ENCODE measurements at regions not wholly inside any gene's neighbourhood (a gene's known extent, or its start where the extent isn't known, plus 50 kb on each side); places are given as distances from the start of the nearest gene placed in this dataset.
"Not testable (repeated sequence)": the region's sequence is repeated elsewhere in the genome, so short reads cannot be mapped to it uniquely, and the experiment has no call there.

DNA sequence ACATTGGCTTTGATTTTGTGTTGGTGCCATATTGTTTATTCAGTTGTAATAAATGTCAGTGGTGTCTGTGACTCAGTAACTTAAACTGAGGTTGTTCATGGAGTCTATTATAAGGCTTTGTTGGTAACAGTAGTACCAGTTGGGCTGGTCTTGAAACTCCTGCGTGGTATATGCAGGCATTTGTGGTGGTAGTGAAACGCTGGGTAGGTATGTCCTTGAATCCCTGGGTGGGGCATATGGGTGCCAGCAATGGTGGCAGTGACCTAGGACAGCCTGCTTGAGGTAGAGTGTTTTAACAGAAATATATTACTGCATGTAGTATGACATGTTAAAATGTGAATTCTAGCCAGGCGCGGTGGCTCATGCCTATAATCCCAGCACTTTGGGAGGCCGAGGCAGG lies 1058.5 kb upstream of the SEMA6A start:
- no peak for DNase-seq (ENCODE audit: low spot score)

DNA sequence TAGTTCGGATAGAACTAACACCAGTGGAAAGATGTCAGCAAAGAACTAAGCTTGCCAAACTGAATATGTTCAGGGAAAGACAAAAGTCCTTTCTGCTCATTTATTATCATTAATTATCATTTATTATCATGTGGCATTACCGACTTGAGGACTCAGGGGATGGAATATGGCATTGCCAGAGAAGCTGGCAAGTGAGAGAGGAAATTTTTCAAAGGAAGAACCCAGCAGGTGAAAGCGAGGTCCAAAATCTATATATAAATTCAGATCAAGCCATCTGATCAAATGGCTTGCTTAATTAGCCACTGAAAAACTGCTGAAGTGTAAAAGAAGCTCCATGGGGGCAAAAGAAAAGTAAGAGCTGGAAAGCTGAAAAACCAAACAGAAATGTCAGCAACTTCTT lies 1049.6 kb upstream of the SEMA6A start:
- no peak for DNase-seq (ENCODE audit: low spot score)

DNA sequence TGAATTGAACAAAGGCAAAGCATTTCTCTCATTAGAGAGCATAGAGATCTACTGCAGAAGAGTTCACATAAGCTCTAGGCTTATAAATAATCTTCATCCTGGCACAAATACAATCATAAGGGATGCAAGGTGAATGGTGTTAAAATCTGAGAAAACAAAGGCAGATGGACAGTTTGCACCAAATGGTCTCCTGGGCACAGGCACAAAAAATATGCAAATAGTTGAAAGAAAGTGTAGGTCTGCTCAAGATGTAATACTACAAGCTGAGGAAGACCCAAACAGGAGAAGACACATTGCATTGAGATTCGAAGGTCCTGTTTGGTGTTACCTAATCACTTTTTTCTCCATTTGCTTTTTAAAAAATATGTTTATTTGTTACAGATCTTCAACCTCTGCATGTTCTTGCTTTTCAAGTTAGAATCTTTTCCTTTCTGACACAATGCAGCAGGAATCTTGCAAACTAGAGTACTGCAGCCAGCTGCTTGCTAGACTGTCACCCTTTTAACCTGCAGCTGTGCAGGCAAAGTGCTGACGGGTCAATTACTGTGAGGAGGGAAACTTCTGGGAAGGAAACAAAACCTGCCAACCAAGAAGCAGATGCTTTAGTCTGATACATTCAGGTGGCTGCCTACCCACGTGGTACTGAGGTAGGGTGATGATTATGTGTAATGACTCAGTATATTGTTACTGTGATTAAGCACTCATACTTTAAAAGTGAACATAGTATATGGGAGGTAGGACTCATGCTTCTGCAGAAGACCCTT lies 1048.6 kb upstream of the SEMA6A start:
- DNase-seq (ENCODE audit: low spot score), result no peak

DNA sequence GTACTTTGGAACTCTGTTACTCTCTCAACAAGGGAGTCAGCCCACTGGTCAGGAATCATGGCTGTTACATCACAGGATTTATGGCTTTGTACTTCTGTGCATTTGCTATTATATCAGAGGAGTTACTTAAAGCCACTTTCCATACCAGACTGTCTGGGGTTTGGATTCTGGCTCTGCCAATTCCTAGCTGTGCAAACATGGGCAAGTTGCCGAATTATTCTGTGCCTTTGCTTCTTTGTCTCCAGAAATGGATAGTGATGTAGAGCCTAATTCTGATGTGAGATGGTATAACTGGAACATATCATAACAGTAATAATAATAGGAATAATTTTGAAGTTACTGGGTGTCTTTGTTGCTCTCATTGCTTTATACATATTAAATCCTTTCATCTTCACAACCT lies 1047.3 kb upstream of the SEMA6A start:
- DNase-seq (ENCODE audit: low spot score), result no peak

DNA sequence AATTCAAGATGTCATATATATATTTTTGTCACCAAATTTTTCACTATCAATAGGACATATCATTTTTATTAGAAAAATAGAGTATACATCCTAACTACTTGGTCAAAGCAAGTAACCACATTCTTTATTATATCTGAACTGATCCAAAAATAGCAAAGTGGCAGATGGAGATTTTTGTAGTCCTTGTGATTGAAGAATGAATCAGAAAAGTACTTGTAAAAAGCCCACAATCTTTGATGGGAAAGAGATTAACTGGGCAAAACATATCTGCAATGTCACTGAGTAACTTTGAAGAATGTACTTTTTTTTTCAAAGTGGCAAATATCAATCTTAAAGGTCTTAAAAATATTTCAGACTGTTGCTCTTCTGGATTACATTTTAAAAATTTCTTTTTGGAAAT lies 1040.6 kb upstream of the SEMA6A start:
- DNase-seq (ENCODE audit: low spot score), result no peak

DNA sequence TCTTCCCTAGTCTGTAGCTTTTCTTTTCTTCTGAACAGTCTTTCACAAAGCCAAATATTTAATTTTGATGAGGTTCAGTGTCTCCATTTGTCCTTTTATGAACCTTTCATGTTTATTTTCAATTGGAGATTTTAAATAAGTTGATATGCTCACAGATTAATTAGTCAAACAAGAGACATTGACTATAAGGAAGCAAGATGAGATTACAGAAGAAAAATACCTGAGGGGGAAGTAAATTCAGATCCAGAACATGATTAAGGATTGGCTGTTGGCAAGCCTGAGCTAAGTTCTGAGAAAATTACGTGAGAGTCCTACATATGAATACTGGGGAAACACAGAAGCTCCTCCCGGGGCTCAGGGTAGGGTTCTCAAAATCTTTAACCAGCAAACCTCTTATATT lies 1039.8 kb upstream of the SEMA6A start:
- no peak for DNase-seq (ENCODE audit: low spot score)

DNA sequence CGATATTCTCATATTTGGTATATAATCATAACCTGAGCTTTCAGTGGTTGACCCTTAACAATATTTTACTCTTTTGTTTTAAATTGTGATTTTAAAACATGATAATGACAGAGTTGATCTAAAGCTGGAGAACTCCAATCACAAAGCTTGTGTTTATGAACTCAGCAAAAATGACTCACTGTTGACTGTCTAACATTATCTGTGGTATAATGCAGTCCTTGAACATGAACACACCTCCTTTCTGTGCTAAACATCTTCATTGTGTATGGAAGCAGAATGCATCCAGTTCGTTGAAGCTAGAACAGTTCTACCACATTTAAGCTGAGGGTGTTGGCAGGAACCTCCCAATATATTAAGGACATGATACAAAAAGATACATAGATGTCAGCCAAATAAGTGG lies 1030.2 kb upstream of the SEMA6A start:
- DNase-seq (ENCODE audit: low spot score), result no peak

DNA sequence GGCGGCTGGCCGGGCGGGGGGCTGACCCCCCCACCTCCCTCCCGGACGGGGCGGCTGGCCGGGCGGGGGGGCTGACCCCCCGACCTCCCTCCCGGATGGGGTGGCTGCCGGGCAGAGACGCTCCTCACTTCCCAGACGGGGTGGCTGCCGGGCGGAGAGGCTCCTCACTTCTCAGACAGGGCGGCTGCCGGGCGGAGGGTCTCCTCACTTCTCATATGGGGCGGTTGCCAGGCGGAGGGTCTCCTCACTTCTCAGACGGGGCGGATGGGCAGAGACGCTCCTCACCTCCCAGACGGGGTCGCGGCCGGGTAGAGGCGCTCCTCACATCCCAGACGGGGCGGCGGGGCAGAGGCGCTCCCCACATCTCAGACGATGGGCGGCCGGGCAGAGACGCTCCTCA lies 1025.2 kb upstream of the SEMA6A start:
- DNase-seq (ENCODE audit: low spot score), result not testable (repeated sequence)

DNA sequence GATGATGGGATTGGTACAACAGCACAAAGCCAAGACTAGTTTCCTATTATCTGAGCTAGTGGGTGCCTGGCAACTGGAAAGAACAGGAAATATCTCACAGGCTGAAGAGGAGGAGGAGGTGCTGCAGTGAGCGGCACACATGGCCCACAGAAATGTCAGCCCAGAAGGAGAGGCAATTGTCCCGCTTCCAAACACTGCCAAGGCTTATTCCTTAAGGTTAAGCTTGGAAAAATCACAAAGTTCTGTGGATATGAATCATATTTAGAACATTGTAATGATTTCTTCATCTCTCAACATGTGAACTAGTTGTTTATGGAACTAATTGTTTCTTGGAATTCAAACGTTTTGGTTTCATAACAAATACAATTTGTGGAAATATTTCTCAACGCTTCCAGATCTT lies 1019.5 kb upstream of the SEMA6A start:
- no peak for DNase-seq (ENCODE audit: low spot score)

DNA sequence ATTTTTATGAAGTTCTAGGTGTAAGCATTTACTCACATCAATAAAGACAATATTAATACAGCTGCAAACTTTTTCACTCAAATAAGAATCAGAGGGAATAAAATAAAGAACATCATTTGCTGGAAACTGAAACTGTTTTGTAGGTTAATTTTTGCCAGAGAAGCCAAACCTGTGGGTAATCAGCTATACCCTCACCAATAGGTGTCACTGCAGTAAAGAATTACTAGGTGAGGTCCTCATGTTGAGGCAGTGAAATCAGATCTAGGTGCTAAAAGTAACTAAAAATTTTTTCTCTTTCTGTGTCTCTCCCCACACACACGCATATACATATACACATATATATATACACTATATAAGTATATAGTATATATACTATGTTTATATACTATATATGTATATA lies 1016.3 kb upstream of the SEMA6A start:
- no peak for DNase-seq (ENCODE audit: low spot score)

DNA sequence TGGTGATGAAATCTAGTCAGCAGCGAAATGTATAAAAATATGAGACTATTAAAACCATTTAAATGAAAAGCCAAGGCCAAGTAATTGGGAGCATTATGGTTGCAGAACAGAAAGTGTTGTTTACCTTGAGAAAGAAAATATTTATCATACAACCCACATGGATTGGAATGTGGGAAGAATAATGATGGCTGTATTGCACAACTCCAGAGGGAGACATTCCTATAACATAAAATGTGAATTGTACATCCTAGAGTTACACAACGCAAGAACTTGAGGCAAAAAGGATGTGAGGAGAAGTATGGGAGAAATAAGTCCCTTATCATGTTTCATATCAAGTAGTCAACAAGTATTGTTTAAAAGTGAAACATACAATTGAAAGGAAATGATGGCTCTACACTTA lies 1014.0 kb upstream of the SEMA6A start:
- DNase-seq (ENCODE audit: low spot score), result no peak

DNA sequence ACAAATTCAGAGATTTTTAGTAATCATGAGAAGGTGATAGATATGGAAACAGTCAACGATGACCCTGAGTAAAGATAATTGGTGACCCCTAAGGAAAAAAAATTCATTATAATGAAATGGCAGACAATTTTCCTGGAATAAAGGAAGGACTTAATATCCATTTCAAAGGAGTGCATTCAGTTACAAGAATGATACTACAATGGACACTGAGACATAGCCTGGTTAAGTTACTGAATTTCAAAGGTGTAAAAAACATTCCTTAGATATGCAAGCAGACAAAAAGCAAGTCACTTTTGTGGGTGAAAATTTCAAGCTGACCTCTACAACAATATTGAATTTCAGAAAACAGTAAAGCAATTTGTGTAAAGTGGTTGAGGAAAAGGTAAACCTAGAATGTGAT lies 1012.5 kb upstream of the SEMA6A start:
- no peak for DNase-seq (ENCODE audit: low spot score)

DNA sequence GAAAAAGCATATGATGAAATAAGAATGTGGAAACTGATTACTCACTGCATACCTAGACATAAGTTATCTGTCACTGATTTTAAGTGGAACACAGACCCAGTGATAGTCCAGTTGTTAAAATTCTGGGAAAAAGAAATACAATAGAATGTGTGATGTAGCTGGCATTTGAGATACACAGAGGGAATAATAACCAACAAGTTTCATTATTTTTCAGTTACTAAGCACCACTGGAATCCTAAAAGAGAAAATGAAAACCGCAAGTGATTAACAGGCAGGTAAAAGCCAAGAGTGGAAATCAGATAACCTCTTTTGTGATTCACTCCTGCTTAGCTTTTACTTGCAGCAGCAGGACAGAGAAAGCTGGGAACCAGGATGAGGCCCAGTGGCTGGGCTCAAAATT lies 994.0 kb upstream of the SEMA6A start:
- DNase-seq (ENCODE audit: low spot score), result no peak

DNA sequence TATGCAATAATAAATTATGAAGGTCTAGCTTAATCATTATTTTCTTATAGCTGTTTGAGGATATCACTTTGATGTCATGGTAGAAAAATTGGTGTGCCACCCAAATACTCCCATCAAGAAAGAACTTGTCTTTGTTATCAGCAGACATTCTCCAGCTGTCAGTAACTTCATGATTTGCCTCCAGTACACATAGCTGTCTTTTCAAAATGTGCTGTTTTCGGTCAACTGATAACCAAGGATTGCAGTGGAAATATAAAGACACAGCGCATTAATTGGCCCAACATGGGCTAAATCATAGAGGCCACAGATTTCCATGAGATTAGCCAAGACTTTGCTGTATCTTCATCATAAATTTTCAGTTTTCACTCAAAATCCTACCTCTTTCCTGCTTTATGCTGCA lies 993.5 kb upstream of the SEMA6A start:
- DNase-seq (ENCODE audit: low spot score), result no peak

DNA sequence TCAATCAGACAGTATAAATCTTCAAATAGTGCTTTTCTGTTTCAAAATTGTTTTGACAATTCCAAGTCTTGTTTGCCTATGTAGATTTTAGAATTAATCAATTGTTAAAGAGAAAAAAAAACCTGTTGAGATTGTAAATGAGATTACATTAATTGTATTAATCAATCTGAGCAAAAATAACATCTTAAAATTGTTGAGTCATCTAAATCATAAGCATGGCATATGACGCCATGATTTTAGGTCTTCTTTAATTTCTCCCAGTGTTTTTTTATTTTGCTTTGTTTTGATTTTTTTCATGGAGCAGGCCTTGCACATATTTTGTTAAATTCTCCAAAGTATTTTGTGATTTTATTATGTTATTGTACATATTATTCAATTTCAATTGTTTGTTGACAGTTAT lies 988.0 kb upstream of the SEMA6A start:
- DNase-seq (ENCODE audit: low spot score), result no peak

DNA sequence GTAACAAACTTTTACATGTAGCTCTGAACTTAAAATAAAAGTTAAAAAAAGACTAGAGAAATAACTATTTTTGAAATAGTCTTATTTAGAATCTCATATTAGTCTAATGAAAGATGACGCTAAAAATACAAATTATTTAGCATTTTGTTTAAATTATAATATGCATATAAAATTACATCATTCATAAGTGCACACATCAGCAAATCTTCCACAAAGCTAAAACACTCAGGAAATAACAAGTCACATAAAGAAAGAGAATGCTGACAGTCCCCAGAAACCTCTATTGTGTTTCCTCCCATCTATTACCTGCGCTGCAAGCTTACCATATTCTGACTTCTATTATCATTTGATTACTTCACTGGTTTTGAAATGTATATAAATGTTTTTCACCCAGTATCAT lies 986.9 kb upstream of the SEMA6A start:
- DNase-seq (ENCODE audit: low spot score), result no peak

DNA sequence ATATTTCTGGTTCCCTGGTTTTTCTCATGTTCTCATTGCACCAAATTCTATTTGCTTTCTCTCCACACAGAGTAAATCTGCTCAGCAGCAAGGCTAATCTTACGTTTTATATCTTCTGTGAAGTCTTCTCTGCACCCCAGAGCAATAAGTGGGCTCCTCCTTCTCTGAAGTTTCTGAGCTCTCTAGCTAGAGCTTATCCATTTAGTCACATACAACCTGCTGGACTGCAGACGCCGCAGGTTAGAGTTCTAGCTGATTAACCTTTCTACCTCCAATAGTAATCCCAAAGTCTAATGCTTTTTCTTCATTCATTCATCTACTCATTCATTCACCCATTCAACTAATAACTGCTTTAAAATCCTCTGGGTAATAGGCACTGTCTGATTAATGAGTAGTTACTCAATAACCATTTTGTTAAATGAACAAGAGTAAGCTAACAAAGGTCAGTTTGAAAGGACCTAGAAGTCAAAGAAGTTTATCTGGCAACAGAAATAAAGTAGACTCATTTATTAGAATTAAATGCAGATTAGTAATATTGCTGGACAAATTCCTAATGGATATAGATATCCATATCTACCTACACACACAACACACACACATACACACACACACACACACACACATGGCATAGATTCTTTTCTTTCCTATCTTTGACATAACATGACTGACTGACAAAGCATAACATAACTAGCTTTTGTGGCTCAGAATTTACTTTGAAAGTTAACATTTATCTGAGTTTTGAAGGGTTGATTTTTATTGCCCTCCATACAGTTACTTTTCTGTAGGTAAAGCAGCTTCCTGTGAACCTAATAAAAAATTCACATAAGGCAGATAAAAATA lies 984.6 kb upstream of the SEMA6A start:
- no peak for DNase-seq (ENCODE audit: low spot score)

DNA sequence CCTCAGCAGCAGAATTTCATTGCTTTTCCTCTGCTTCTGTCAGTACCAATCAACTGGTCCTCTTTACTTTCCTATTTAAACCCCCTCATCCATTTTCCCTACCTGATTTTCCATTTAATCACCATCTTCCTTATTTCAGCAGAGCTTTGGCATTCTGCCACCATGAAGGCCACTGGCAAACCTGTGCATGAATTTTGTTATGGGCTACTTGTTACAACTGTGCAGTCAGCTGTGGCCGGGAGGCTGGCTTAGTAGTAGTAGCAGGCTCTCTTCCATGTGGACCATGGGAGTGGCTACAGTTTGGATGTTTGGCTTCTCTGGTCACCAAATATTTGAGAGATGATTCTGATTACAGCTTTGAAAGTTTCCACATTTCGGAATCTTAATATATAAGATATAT lies 976.6 kb upstream of the SEMA6A start:
- no peak for DNase-seq (ENCODE audit: low spot score)

DNA sequence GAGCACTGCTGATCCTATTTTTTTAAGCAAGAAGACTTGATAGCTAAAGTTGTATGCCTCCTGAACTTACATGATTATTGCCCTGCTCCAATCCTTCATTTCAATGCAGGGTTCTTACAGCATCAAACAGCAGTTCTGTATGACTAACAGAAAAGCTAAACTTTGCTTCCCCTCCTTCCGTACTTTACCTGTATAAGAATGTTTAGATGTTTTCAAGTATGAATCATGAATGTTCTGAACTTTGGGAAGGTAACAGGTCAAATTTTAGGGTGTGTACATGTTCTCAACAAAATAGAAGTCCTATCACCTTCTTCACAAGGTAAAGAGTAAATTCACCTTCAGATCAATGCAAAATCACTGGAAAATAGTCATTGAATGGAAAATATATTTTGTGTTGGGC lies 972.6 kb upstream of the SEMA6A start:
- DNase-seq (ENCODE audit: low spot score), result no peak

DNA sequence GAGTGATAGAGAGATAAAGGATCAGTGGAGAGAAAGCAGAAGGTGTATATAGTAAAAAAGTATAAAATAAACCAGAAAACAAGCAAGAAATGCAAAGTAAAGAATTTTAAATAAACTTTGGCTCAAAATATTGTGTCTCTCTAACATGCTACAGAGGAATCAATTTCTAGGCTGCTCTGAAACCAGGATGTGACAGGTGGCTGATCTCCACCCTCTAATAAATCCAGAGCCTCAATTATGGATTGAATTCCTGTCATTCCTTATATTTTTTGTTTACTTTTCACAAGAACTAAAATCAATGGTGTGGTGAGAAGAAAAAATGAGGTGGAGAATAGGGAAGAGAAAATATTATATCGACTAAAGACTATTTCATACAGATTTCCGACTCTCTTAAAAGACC lies 965.1 kb upstream of the SEMA6A start:
- DNase-seq (ENCODE audit: low spot score), result no peak

DNA sequence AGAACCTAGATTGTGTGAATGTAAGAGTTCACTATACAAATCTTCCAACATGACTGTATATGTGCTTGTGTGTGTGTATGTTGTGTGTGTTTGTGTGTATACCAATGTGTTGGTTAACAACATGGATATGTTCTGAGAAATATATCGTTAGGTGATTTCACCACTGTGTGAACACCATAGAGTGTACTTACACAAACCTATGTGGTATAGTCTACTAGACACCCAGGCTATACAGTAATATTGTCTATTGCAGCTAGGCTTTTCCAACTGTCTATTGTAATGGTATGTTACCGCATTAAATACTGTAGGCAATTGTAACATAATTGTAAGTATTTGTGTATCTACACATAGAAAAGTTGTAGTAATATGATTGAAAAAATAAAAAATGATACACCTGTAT lies 959.2 kb upstream of the SEMA6A start:
- DNase-seq (ENCODE audit: low spot score), result no peak

DNA sequence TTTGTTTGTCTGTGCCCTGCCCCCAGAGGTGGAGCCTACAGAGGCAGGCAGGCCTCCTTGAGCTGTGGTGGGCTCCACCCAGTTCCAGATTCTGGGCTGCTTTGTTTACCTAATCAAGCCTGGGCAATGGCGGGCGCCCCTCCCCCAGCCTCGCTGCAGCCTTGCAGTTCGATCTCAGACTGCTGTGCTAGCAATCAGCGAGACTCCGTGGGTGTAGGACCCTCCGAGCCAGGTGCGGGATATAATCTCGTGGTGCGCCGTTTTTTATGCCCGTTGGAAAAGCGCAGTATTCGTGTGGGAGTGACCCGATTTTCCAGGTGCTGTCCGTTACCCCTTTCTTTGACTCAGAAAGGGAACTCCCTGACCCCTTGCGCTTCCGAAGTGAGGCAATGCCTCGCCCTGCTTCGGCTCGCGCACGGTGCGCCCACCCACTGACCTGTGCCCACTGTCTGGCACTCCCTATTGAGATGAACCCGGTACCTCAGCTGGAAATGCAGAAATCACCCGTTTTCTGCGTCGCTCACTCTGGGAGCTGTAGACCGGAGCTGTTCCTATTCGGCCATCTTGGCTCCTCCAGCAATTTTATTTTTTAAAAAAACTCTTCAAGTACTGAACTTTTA lies 958.5 kb upstream of the SEMA6A start:
- not testable (repeated sequence) for DNase-seq (ENCODE audit: low spot score)

DNA sequence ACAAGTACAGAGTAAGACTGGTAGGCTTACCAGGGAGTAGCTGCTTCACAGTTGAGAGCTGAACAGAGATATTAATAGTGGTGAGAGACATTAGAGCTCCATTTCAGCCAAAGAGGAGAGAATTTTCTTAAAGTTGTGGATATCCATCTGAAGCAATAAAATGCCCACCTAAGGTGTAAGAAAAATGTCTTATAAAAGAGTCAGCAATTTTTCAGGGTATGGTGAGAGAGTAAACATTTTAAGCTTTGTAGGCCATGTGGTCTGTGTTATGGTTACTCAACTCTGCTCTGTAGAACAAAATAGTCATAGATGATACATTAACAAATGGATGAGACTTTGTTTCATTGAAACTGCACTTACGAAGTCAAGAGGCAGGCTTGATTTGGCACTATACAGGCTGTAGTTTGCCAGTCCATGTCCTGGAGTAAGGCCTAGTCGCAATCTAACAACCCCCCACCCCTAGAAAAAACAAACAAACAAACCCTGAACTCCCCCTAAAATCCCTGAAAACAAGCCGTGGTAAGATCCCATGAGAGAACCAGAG lies 945.4 kb upstream of the SEMA6A start:
- no peak for DNase-seq (ENCODE audit: low spot score)
